Endothelial cell of umbilical vein (primary cell): ENCODE measurements at regions not wholly inside any gene's neighbourhood (a gene's known extent, or its start where the extent isn't known, plus 50 kb on each side); places are given as distances from the start of the nearest gene placed in this dataset.

ENCODE experiments used
- BruUV-seq: library from RNA; stranded (reverse); fragments of 400-500 nt; replicated peaks from 2 replicates; lab custom pipeline; 2021; lab: Mats Ljungman, UMichigan
- CTCF ChIA-PET: fragments of 300-600, 350-600 bp; sonication (Branson Sonifier 250); formaldehyde crosslinking; loops from one replicate; lab custom pipeline; 2021; ENCODE audit warnings: antibody characterized with exemption, inconsistent platforms; lab: Charles Lee
- POLR2A ChIA-PET: fragments of 300-600, 350-600 bp; sonication (Branson Sonifier 250); formaldehyde crosslinking; loops from one replicate; lab custom pipeline; 2021; ENCODE audit warnings: antibody characterized with exemption, inconsistent platforms; lab: Charles Lee
- DNase-seq: peaks from one replicate; pipeline ENCODE4 v3.0.0-alpha.2; 2011; ENCODE audit warnings: low read depth, low spot score
- FAIRE-seq: peaks from 2 replicates; lab custom pipeline; 2011; peaks lifted over from hg19 to GRCh38; lab: Jason Lieb, UNC
- H2AFZ ChIP-seq: 2 replicates; pipeline ENCODE4 v1.6.0; 2012; ENCODE audit warnings: low read depth, low read length, control low read depth, inconsistent platforms
- H3K27ac ChIP-seq: 2 replicates; pipeline ENCODE4 v1.5.1; 2011; ENCODE audit warnings: low read depth, mild to moderate bottlenecking, control low read depth, low read length, moderate library complexity; ENCODE audit not compliant: insufficient read depth
- H3K27me3 ChIP-seq, 2 experiments: 2 replicates each; pipeline versions ENCODE4 v1.6.0 to v1.6.1; 2011; ENCODE audit warnings: low read length in 2 of 2, mixed read lengths in 1 of 2; ENCODE audit not compliant: control insufficient read depth in 2 of 2, insufficient read depth in 2 of 2
- H3K36me3 ChIP-seq, 2 experiments: 2 replicates in 1 of 2; 3 replicates in 1 of 2; pipeline ENCODE4 v1.5.1; 2011; ENCODE audit warnings: low read length in 2 of 2, mild to moderate bottlenecking in 1 of 2, moderate library complexity in 1 of 2; ENCODE audit not compliant: control insufficient read depth in 2 of 2, insufficient read depth in 2 of 2; ENCODE audit errors: extremely low read depth in 1 of 2
- H3K4me1 ChIP-seq: 3 replicates; pipeline ENCODE4 v1.5.1; 2011; ENCODE audit warnings: mild to moderate bottlenecking, low read length; ENCODE audit not compliant: control insufficient read depth, insufficient read depth; ENCODE audit errors: extremely low read depth
- H3K4me2 ChIP-seq: 2 replicates; pipeline ENCODE4 v1.6.1; 2011; ENCODE audit warnings: low read length, control low read depth, mixed read lengths; ENCODE audit not compliant: insufficient read depth
- H3K4me3 ChIP-seq, 3 experiments: fragments of 200-600 bp in 1 of 3; sonication (generic), shearing (Covaris generic) in 1 of 3; replicated peaks in 1 of 3; 2 replicates each; pipeline ENCODE4 v1.5.1; 2011 to 2016; ENCODE audit warnings: control low read depth in 3 of 3, low read length in 3 of 3, mild to moderate bottlenecking in 2 of 3, inconsistent platforms in 1 of 3, low read depth in 1 of 3, moderate library complexity in 1 of 3; ENCODE audit not compliant: insufficient read depth in 1 of 3
- H3K79me2 ChIP-seq: 2 replicates; pipeline ENCODE4 v1.6.0; 2012; ENCODE audit warnings: low read length, inconsistent platforms; ENCODE audit not compliant: control insufficient read depth, insufficient read depth
- H3K9ac ChIP-seq: replicated peaks from 2 replicates; pipeline ENCODE3; 2011; ENCODE audit warnings: low read length, control low read depth; ENCODE audit not compliant: insufficient read depth; ENCODE audit errors: extremely low read depth
- H3K9me1 ChIP-seq: replicated peaks from 3 replicates; pipeline ENCODE4 v1.6.0; 2011; ENCODE audit warnings: mild to moderate bottlenecking, low read length; ENCODE audit not compliant: control insufficient read depth, insufficient read depth; ENCODE audit errors: extremely low read depth
- H3K9me3 ChIP-seq: replicated peaks from 2 replicates; pipeline ENCODE4 v1.5.1; 2012; ENCODE audit warnings: low read length, inconsistent platforms; ENCODE audit not compliant: control insufficient read depth, insufficient read depth
- H4K20me1 ChIP-seq: replicated peaks from 2 replicates; pipeline ENCODE3; 2011; ENCODE audit warnings: mild to moderate bottlenecking, low read length; ENCODE audit not compliant: control insufficient read depth, insufficient read depth; ENCODE audit errors: extremely low read depth
- EZH2 ChIP-seq: IDR thresholded peaks from 2 replicates; pipeline ENCODE4 v1.6.1; 2012; ENCODE audit warnings: borderline replicate concordance, low read depth, mild to moderate bottlenecking, moderate library complexity, low read length, inconsistent platforms; ENCODE audit not compliant: severe bottlenecking
- FOS ChIP-seq: IDR thresholded peaks from 2 replicates; pipeline ENCODE4 v1.6.1; 2011; ENCODE audit warnings: mild to moderate bottlenecking, low read length, moderate library complexity, borderline replicate concordance; ENCODE audit not compliant: insufficient read depth
- GATA2 ChIP-seq: IDR thresholded peaks from 2 replicates; pipeline ENCODE4 v1.7.0; 2011; ENCODE audit warnings: low read depth, mild to moderate bottlenecking, moderate library complexity, mixed read lengths, low read length; ENCODE audit not compliant: insufficient read length, insufficient read depth
- JUN ChIP-seq: IDR thresholded peaks from 2 replicates; pipeline ENCODE4 v1.6.1; 2011; ENCODE audit warnings: borderline replicate concordance, low read depth; ENCODE audit not compliant: insufficient read length, insufficient read depth
- MYC ChIP-seq: IDR thresholded peaks from one replicate; pipeline ENCODE4 v1.6.1; 2011; ENCODE audit warnings: mild to moderate bottlenecking, low read depth, low read length
- POLR2A ChIP-seq: IDR thresholded peaks from 2 replicates; pipeline ENCODE4 v1.6.1; 2012; ENCODE audit warnings: low read depth, mild to moderate bottlenecking, control low read depth, low read length
- POLR2AphosphoS5 ChIP-seq: IDR thresholded peaks from 2 replicates; pipeline ENCODE4 v1.6.1; 2012; ENCODE audit warnings: low read depth, mild to moderate bottlenecking, control low read depth, low read length, moderate library complexity; ENCODE audit not compliant: insufficient read depth
- dilution Hi-C: fragments of 300-500 bp; cut with MboI; formaldehyde crosslinking; loops from one replicate; pipeline ENCODE4 v1.15.0; 2019; ENCODE audit warnings: low sequenced_read_pairs; ENCODE audit not compliant: extremely low pct_ligation_motif_present
- intact Hi-C: fragments of 100-400 bp; cut with micrococcal nuclease; formaldehyde crosslinking; loops from one replicate; pipeline ENCODE4 v1.10.0; 2022
- TF ChIP-seq, protein P1 (sequence below): IDR thresholded peaks from 2 replicates; pipeline ENCODE4 v1.6.1; 2011; ENCODE audit not compliant: insufficient read depth, insufficient read length
- TF ChIP-seq, protein P2 (sequence below), 2 donors: IDR thresholded peaks; 1 replicate in 1 of 2; 2 replicates in 1 of 2; pipeline ENCODE4 v1.5.1; 2011; ENCODE audit warnings: low read length in 2 of 2, mild to moderate bottlenecking in 2 of 2, moderate library complexity in 2 of 2, control low read depth in 1 of 2, inconsistent platforms in 1 of 2, low read depth in 1 of 2; ENCODE audit not compliant: insufficient read depth in 1 of 2; ENCODE audit errors: extremely low read depth in 1 of 2

DNA sequence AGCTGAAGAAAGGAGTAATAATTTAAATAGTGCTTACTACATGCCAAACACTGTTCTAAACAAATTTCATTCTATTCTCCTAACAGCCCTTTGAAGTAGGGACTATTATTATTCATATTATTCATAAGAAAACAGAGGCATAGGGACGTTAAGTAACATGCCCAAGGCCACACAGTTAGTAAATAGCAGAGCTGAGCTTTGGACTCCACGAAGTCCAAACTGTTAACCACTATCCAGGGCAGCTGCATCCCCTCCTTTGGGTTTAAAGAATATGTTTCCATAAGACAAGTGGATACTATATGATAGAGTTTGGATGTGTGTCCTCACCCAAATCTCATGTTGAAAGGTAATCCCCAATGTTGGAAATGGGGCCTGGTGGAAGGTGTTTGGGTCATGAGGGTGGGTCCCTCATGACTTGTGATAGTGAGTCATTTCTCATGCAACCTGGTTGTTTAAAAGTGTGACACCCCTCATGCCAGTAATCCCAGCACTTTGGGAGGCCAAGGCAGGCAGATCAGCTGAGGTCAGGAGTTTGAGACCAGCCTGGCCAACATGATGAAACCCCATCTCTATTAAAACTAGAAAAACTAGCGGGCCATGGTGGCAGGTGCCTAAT lies 144.0 kb upstream of the CXADR start:
- Histone ChIP-seq H3K27ac (no peak overlapping the region), H3K27me3 (no peaks in the 10 kb centered on the region), H3K4me3 (no peak overlapping the region), H3K9me3 (no peaks in the 10 kb centered on the region), H3K4me2 (no peak overlapping the region), H3K9ac (no peak overlapping the region), H2AFZ (no peak overlapping the region), H3K36me3 (no peaks in the 10 kb centered on the region), H3K9me1 (no peaks in the 10 kb centered on the region), H3K79me2 (no peaks in the 10 kb centered on the region), H4K20me1 (no peaks in the 10 kb centered on the region), H3K4me1 (peaks cover 17% of the 10 kb centered on the region)
- POLR2A ChIA-PET: interaction anchor here (0.6 kb wide), 1 partner anchor 386 kb away, joined by 4 read pairs; no protein-coding TSS in a partner anchor
- BruUV-seq: no TSS peak
- no peak for FAIRE-seq
- no peak for DNase-seq
- TF ChIP-seq MYC (no peak), POLR2A (no peak), JUN (no peak), EZH2 (no peak), GATA2 (no peak), POLR2AphosphoS5 (no peak), FOS (no peak)
- TF ChIP-seq, protein P1, sequence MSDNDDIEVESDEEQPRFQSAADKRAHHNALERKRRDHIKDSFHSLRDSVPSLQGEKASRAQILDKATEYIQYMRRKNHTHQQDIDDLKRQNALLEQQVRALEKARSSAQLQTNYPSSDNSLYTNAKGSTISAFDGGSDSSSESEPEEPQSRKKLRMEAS: no peak
- TF ChIP-seq, protein P2, sequence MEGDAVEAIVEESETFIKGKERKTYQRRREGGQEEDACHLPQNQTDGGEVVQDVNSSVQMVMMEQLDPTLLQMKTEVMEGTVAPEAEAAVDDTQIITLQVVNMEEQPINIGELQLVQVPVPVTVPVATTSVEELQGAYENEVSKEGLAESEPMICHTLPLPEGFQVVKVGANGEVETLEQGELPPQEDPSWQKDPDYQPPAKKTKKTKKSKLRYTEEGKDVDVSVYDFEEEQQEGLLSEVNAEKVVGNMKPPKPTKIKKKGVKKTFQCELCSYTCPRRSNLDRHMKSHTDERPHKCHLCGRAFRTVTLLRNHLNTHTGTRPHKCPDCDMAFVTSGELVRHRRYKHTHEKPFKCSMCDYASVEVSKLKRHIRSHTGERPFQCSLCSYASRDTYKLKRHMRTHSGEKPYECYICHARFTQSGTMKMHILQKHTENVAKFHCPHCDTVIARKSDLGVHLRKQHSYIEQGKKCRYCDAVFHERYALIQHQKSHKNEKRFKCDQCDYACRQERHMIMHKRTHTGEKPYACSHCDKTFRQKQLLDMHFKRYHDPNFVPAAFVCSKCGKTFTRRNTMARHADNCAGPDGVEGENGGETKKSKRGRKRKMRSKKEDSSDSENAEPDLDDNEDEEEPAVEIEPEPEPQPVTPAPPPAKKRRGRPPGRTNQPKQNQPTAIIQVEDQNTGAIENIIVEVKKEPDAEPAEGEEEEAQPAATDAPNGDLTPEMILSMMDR (IDR thresholded peaks at IDR 0.05; ENCODE audit: extremely low read depth in 1 of 2, insufficient read depth in 1 of 2, low read depth in 1 of 2, low read length in 2 of 2): no peak
- CTCF ChIA-PET: interaction anchor here (0.9 kb wide), 1 partner anchor 18 kb away, joined by 4 read pairs; no protein-coding TSS in a partner anchor
- dilution Hi-C loops (no loop called here), intact Hi-C loops (no loop called here)
